ENCODE measurements at regions not wholly inside any gene's neighbourhood (a gene's known extent, or its start where the extent isn't known, plus 50 kb on each side); places are given as distances from the start of the nearest gene placed in this dataset.

DNA sequence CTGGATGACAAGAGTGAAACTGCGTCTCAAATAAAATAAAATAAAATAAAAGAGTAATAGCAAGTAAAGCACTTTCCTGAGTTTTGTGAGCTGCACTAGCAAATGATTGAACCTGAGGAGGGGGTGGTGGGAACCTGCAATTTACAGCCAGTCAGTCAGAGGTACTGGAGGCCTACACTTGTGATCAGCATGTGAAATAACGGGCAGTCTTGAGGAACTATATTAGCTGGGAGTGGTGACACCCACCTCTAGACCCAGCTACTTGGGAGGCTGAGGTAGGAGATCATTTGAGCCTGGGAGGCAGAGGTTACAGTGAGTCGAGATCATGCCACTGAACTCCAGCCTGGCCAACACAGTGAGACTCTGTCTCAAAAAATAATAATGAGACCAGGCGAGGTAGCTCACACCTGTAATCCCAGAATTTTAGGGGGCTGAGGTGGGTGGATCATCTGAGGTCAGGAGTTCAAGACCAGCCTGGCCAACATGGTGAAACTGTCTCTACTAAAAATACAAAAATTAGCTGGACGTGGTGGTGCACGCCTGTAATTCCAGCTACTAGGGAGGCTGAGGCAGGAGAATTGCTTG, 537.1 kb upstream of the HTR2C start:
- no peak for TF ChIP-seq CTCF (conservative IDR thresholded peaks at IDR 0.05; ENCODE audit: low read length)
- TF ChIP-seq EZH2phosphoT487 (IDR thresholded peaks at IDR 0.05; ENCODE audit: borderline replicate concordance) = no peak
